ENCODE measurements at regions not wholly inside any gene's neighbourhood (a gene's known extent, or its start where the extent isn't known, plus 50 kb on each side); places are given as distances from the start of the nearest gene placed in this dataset.

DNA sequence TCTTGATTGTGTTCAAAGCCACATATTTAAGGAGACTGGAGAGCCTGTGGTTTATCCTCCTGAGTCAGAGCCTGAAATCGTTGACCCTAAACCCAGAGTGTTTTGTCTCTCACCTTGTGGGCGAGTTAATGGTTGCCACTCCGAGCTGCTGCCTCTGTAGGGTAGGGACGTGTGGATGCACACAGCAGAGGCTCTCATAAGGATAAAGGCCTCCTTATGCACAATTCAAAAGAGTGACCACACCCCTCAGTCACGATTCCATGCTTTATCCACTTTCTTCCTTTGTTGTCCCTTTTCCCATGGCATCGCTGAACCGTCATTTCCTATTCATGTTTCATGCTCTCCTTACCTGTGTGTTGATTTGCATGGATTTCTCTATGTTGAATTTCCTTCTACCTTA lies 805.0 kb upstream of the RBFOX1 start:
- no peak for ATAC-seq (ENCODE audit: low FRiP score in 2 of 2)
- WGBS, 2 donors, result 70 to 74% methylated on average over 7 of the region's 7 CpGs

GRCh38 chr16:6524501-6524900 lies 808.1 kb upstream of the RBFOX1 start:
- Histone ChIP-seq H3K9me3 (no peaks in the 10 kb centered on the region), H3K27ac (no peak overlapping the region), H3K4me1 (no peaks in the 10 kb centered on the region), H3K4me3 (no peak overlapping the region), H3K27me3 (no peaks in the 10 kb centered on the region), H3K36me3 (no peaks in the 10 kb centered on the region)
- ATAC-seq (ENCODE audit: low FRiP score in 2 of 2) (no peak), DNase-seq (no peak)
- TF ChIP-seq POLR2A (IDR thresholded peaks at IDR 0.05), result no peak
- no peak for TF ChIP-seq EP300 (IDR thresholded peaks at IDR 0.05)
- TF ChIP-seq POLR2AphosphoS5 (IDR thresholded peaks at IDR 0.05), result no peak
- WGBS, 2 donors, result 57 to 91% methylated on average over 1 of the region's 1 CpG

More for the DNA sequence above, 805.0 kb upstream of the RBFOX1 start:
- Histone ChIP-seq H3K4me3 (no peak overlapping the region), H3K4me1 (no peaks in the 10 kb centered on the region), H3K9me3 (no peaks in the 10 kb centered on the region), H3K27me3 (no peaks in the 10 kb centered on the region), H3K36me3 (no peaks in the 10 kb centered on the region), H3K27ac (no peak overlapping the region)
- DNase-seq, result no peak
- no peak for TF ChIP-seq POLR2AphosphoS5 (IDR thresholded peaks at IDR 0.05)
- no peak for TF ChIP-seq EP300 (IDR thresholded peaks at IDR 0.05)
- TF ChIP-seq POLR2A (IDR thresholded peaks at IDR 0.05), result no peak
- TF ChIP-seq CTCF (IDR thresholded peaks at IDR 0.05), result no peak

DNA sequence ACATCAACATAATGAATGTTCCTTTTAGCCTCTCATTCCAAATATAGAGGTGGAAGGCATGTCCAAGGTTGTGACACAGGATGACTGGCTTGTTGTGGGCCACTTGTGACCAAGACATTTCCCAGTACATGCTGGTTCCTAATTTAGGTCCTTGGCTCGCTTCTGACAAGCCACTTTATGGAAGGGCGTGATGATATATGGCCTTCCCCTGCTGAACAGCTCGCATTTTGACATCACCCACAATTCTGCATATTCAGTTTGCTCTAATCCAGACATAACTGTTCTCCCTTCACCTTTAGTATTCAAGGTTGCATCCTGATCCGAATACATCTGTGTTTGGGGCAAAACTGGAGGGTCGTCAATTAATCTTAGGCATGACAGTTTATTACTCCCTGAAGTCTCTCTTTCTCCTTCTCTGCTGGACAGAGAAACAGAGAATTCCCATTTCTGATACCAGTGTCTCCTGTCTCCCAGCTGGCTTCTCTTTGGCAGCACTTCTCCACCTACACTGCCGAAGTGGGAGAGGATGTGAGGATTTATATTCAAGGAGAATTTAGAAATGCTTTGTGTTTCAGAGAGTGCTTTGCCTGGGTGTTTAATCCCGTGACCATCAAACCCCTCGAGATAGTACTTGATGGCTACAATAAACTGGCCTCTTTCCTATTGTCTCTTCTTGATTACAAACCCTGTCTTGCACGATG lies 815.5 kb upstream of the RBFOX1 start:
- ATAC-seq (ENCODE audit: low FRiP score in 2 of 2), result no peak
- DNase-seq, result no peak
- Histone ChIP-seq H3K4me3 (no peak overlapping the region), H3K36me3 (no peaks in the 10 kb centered on the region), H3K27me3 (no peaks in the 10 kb centered on the region), H3K27ac (no peak overlapping the region), H3K4me1 (no peaks in the 10 kb centered on the region), H3K9me3 (no peaks in the 10 kb centered on the region)
- WGBS, 2 donors, result 59 to 79% methylated on average over 9 of the region's 9 CpGs
- no peak for TF ChIP-seq EP300 (IDR thresholded peaks at IDR 0.05)
- no peak for TF ChIP-seq POLR2A (IDR thresholded peaks at IDR 0.05)
- no peak for TF ChIP-seq CTCF (IDR thresholded peaks at IDR 0.05)
- no peak for TF ChIP-seq POLR2AphosphoS5 (IDR thresholded peaks at IDR 0.05)

- TF ChIP-seq EP300 (IDR thresholded peaks at IDR 0.05), result no peak
- 80 to 90% methylated on average over 2 of the region's 2 CpGs for WGBS, 2 donors
- no peak for ATAC-seq (ENCODE audit: low FRiP score in 2 of 2)
These were observed 820.1 kb upstream of the RBFOX1 start for GRCh38 chr16:6512512-6512911.

GRCh38 chr16:6510261-6510660 lies 822.4 kb upstream of the RBFOX1 start:
- Histone ChIP-seq H3K4me1 (no peaks in the 10 kb centered on the region), H3K9me3 (no peaks in the 10 kb centered on the region), H3K4me3 (no peak overlapping the region), H3K27ac (no peak overlapping the region), H3K36me3 (no peaks in the 10 kb centered on the region), H3K27me3 (no peaks in the 10 kb centered on the region)
- no peak for DNase-seq
- ATAC-seq (ENCODE audit: low FRiP score in 2 of 2), result no peak
- TF ChIP-seq POLR2AphosphoS5 (IDR thresholded peaks at IDR 0.05) (no peak), CTCF (IDR thresholded peaks at IDR 0.05) (no peak), EP300 (IDR thresholded peaks at IDR 0.05) (no peak), POLR2A (IDR thresholded peaks at IDR 0.05) (no peak)
- 78 to 79% methylated on average over 6 to 7 of the region's 7 CpGs for WGBS, 2 donors

More at GRCh38 chr16:6512512-6512911, 820.1 kb upstream of the RBFOX1 start:
- Histone ChIP-seq H3K27me3 (no peaks in the 10 kb centered on the region), H3K36me3 (no peaks in the 10 kb centered on the region), H3K4me3 (no peak overlapping the region), H3K4me1 (no peaks in the 10 kb centered on the region), H3K9me3 (no peaks in the 10 kb centered on the region), H3K27ac (no peak overlapping the region)
- DNase-seq, result no peak

DNA sequence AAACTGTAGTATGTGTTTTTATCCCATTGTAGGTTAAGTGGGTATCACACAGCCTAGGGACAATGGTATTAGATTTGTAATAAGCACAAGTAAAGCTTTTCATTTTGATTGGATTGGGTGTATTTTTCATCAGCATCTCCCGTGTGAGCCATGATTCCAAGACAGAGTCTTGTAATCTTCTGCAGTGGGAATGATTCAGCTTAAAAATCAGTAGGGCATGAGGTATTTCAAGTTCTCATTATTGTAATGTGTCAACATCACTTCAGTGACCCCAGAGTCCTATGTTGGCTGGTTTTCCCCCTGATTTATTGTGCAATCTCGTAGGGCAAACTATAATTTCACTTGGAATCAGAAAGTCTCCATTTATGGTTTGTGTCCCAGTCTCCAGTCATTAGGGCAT lies 833.2 kb upstream of the RBFOX1 start:
- DNase-seq, result no peak
- no peak for ATAC-seq (ENCODE audit: low FRiP score in 2 of 2)
- H3K4me3 ChIP-seq, result no peak overlapping the region
- H3K36me3 ChIP-seq, result no peaks in the 10 kb centered on the region
- WGBS, 2 donors, result 30 to 35% methylated on average over 2 of the region's 2 CpGs
- TF ChIP-seq POLR2AphosphoS5 (IDR thresholded peaks at IDR 0.05) (no peak), POLR2A (IDR thresholded peaks at IDR 0.05) (no peak), EP300 (IDR thresholded peaks at IDR 0.05) (no peak), CTCF (IDR thresholded peaks at IDR 0.05) (no peak)
- H3K4me1 ChIP-seq, result no peaks in the 10 kb centered on the region
- no peaks in the 10 kb centered on the region for H3K27me3 ChIP-seq
- no peaks in the 10 kb centered on the region for H3K9me3 ChIP-seq
- H3K27ac ChIP-seq, result no peak overlapping the region
